BLaER1 treated with 17β-estradiol and CSF1 and Interleukin-3, amounts not matched to agents 10 nM and 100 nM (cell line): ENCODE measurements at regions not wholly inside any gene's neighbourhood (a gene's known extent, or its start where the extent isn't known, plus 50 kb on each side); places are given as distances from the start of the nearest gene placed in this dataset.
"Not testable (repeated sequence)": the region's sequence is repeated elsewhere in the genome, so short reads cannot be mapped to it uniquely, and the experiment has no call there.

Experiments used
- H3K27ac ChIP-seq, 11 experiments: shearing (Covaris generic); formaldehyde crosslinking; 2 replicates each; pipeline ENCODE4 v1.8.1; 2022
- H3K27me3 ChIP-seq, 11 experiments: shearing (Covaris generic); formaldehyde crosslinking; 2 replicates each; pipeline ENCODE4 v1.8.1; 2022
- H3K36me3 ChIP-seq, 11 experiments: shearing (Covaris generic); formaldehyde crosslinking; 2 replicates each; pipeline ENCODE4 v1.8.1; 2022
- H3K4me1 ChIP-seq, 10 experiments: shearing (Covaris generic); formaldehyde crosslinking; 2 replicates each; pipeline ENCODE4 v1.8.1; 2022
- H3K4me2 ChIP-seq, 11 experiments: shearing (Covaris generic); formaldehyde crosslinking; 2 replicates each; pipeline ENCODE4 v1.8.1; 2022
- H3K4me3 ChIP-seq, 10 experiments: shearing (Covaris generic); formaldehyde crosslinking; 2 replicates each; pipeline ENCODE4 v1.8.1; 2022
- H3K9ac ChIP-seq, 11 experiments: shearing (Covaris generic); formaldehyde crosslinking; 2 replicates each; pipeline ENCODE4 v1.8.1; 2022
- H3K9me3 ChIP-seq, 11 experiments: shearing (Covaris generic); formaldehyde crosslinking; replicated peaks in 1 of 11; 2 replicates each; pipeline ENCODE4 v1.8.1; 2022
- H4K20me1 ChIP-seq, 11 experiments: shearing (Covaris generic); formaldehyde crosslinking; 2 replicates each; pipeline ENCODE4 v1.8.1; 2022
- Cebpa-rat ChIP-seq, 11 experiments: shearing (Covaris generic); IDR thresholded peaks; 2 replicates each; pipeline ENCODE4 v1.8.1; 2022

DNA sequence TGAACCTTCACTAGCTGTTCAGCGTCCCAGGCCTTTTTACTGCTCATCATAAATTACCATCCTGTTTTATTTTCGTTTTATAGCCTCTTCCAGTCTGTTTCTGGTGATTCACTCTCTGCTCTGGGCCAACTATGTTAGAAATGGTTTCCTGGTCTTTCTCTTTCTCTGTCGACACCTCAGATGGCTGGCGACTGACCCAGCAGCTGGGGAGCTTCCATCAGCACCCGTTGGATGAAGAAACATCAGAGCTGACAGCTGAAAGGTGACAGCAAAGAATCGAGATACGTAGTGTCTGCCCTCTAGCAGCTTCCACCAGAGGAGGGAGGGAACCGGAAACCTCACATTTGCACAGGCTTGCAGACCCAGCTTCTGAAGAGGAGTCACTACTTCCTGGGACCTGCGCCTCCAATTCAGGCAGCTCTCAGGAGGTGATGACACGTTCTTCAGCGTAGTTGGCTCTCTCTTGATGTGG, 82.9 kb upstream of the MLN start:
- H3K4me1 ChIP-seq: peaks cover 0 to 6% (median 0%) of the 10 kb centered on the region in 10 experiments; a peak in 4 of 20 replicates
- H3K4me2 ChIP-seq: no peak overlapping the region
- no peaks in the 10 kb centered on the region for H3K27me3 ChIP-seq
- no peak overlapping the region for H3K27ac ChIP-seq
- H3K9ac ChIP-seq: no peak overlapping the region
- H3K4me3 ChIP-seq: no peak overlapping the region
- no peaks in the 10 kb centered on the region for H3K9me3 ChIP-seq
- no peaks in the 10 kb centered on the region for H4K20me1 ChIP-seq
- H3K36me3 ChIP-seq: no peaks in the 10 kb centered on the region
- no peak for TF ChIP-seq Cebpa-rat (IDR thresholded peaks at IDR 0.05)

DNA sequence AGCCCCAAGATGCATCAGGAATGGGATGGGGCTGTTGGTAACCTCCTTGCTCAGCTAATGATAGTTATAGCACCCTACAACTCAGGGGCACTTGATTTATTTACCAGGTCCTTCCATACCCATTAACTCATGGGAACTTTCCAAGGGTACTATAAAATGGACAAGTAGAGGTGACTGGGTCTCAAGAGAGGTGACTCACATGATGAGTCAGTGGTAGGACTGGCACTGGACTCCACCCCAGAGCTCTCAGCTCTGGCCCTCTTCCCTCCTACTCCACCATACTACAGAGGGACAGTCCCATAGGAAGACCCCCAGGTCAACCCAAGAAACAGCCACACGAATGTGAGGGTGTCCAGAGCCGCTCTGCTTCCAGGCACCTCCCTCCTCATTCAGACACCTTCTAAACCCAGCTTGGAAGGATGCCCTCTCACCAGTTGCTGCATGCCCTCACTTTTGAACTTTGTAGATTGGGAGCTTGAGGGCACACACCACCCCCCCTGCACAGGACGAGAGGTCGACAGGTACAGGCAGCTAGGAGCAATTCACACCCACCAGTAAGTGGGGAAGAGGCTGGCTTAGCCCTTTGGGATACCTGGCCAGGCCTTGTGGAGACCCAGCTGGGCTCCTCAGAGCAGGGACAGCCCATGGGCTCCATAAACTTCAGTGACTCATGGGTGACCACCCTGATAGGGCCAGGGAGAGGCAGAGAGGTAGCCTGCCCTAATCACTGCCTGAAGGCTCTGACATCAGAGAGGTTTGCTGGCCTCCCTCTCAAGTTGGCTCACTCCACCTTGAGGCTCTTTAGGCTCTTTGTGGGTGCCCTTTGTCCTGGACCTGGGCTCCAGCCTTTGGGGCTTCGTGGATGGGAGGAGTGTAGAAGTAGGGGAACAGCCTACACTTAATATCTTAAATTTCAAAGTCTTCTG, 81.6 kb upstream of the MLN start:
- TF ChIP-seq Cebpa-rat (IDR thresholded peaks at IDR 0.05): no peak
- peak overlapping the region in 2 of 11 experiments; percentile 8 to 32; a peak in 2 of 22 replicates for H3K4me2 ChIP-seq
- no peak overlapping the region for H3K9ac ChIP-seq
- no peak overlapping the region for H3K27ac ChIP-seq
- H4K20me1 ChIP-seq: no peaks in the 10 kb centered on the region
- H3K27me3 ChIP-seq: no peaks in the 10 kb centered on the region
- H3K4me1 ChIP-seq: peaks cover 0 to 6% (median 0%) of the 10 kb centered on the region in 10 experiments; a peak in 4 of 20 replicates
- no peak overlapping the region for H3K4me3 ChIP-seq
- no peaks in the 10 kb centered on the region for H3K36me3 ChIP-seq
- H3K9me3 ChIP-seq: no peaks in the 10 kb centered on the region

DNA sequence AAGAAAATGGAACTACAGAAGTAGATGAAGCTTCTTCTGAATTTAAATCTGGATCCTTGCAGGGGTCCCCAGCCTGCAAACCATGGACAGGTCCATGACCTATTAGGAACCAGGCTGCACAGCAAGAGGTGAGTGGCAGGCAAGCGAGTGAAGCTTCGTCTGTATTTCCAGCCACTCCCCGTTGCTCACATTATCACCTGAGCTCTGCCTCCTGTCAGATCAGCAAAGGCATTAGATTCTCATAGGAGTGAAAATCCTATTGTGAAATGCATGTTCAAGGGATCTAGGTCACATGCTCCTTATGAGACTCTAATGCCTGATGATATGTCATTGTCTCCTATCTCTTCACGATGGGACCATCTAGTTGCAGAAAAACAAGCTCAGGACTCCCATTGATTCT, 79.8 kb upstream of the MLN start:
- not testable (repeated sequence) for H3K4me1 ChIP-seq, H3K4me2 ChIP-seq, H3K9me3 ChIP-seq, H3K27me3 ChIP-seq, H3K27ac ChIP-seq, H3K9ac ChIP-seq, H3K36me3 ChIP-seq, H4K20me1 ChIP-seq, H3K4me3 ChIP-seq

DNA sequence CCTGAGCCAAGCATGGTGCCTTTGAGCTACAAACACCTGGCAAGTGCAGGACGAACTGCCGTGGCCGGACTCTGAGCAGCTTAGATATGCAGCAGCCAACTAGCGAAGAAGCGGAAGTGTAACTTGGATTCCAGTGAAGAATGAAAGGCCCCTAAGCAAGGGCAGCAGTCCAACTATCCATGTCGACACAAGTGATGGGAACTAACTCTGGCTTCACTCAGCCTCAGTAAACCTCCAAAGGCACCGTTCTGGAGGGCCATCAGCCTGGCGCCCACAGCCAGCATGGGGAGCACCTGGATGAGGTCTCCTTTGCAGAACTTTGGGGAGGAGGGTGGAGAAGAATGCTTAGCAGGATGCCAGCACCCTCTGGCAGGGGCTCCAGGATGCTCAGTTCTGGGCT, 78.4 kb upstream of the MLN start:
- Histone ChIP-seq H3K9me3 (no peaks in the 10 kb centered on the region), H3K9ac (no peak overlapping the region), H3K27me3 (no peaks in the 10 kb centered on the region), H3K4me3 (no peak overlapping the region), H3K27ac (no peak overlapping the region), H3K36me3 (no peaks in the 10 kb centered on the region), H4K20me1 (no peaks in the 10 kb centered on the region), H3K4me2 (no peak overlapping the region), H3K4me1 (peaks cover 0 to 6% (median 0%) of the 10 kb centered on the region in 10 experiments; a peak in 5 of 20 replicates)
- TF ChIP-seq Cebpa-rat (IDR thresholded peaks at IDR 0.05): no peak

DNA sequence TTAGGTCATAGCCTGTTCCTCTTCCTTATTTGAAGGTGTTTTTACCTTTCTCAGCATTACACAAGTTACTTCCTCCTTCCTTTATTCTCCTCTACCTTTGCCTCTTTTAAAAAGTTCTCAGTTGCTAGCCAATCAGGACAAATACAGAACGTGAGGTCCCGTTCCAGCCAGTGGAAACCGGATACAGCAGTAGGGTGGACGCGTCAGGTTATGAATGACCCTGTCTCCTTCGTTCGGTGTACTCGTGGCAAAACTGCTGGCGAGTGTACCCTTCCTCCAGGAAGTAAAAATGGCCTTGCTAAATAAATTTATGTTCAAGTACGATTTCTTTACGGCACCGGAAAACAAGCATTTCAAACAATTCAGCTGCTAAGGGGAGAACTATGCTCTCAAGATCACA, 77.0 kb upstream of the MLN start:
- no peak for TF ChIP-seq Cebpa-rat (IDR thresholded peaks at IDR 0.05)
- Histone ChIP-seq H3K4me1 (peaks cover 8 to 15% (median 12%) of the 10 kb centered on the region in 10 experiments), H3K9me3 (no peaks in the 10 kb centered on the region), H3K36me3 (no peaks in the 10 kb centered on the region), H4K20me1 (no peaks in the 10 kb centered on the region), H3K9ac (no peak overlapping the region), H3K4me3 (no peak overlapping the region), H3K27ac (no peak overlapping the region), H3K4me2 (no peak overlapping the region), H3K27me3 (no peaks in the 10 kb centered on the region)

DNA sequence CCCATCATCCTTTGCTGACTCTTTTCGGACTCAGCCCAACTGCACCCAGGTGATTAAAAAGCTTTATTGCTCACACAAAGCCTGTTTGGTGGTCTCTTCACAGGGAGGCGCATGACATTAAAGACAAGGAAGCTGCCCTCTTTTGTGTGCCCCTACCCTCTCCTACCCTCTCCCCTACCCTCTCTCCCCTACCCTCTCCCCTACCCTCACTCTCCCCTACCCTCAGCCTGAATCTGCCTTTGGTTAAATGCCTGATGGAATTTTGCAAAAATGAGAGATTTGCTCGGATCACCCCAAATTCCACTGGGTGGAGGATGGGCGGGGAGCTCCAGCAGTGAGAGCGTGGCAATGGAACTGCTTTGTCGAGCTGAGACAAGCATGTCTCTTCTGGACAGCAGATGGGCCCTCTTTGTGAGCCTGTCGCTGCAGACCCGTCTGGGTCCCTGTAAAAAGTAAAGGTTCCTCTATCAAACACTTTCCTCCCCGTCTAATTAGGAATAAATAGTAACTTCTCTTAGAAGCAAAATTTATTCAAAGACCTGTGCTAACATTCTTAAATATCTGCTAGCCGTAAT, 76.4 kb upstream of the MLN start:
- H3K27ac ChIP-seq: no peak overlapping the region
- no peaks in the 10 kb centered on the region; a peak in 1 of 22 replicates for H4K20me1 ChIP-seq

DNA sequence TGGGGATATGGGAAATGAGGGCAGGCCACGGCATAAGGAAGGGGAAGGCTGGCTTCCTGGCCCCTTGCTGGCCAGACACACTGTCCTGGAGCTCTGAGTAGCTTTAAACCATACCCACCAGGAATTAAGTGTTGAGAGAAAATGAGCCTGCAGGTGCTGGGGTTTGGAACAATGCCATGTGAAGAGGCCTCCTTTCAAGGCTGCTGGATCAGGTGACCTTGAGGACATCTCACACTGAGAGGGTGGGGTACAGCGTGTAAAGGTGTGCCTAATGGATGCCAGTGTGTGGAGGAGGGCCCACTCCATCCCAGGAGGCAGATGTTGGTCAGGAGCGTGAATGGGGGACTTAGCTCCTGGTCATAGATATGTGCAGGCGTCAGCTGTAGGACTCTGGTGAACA, 74.8 kb upstream of the MLN start:
- H3K9ac ChIP-seq: no peak overlapping the region
- H3K9me3 ChIP-seq: no peaks in the 10 kb centered on the region
- no peaks in the 10 kb centered on the region for H3K36me3 ChIP-seq
- H3K4me1 ChIP-seq: peaks cover 19 to 29% (median 24%) of the 10 kb centered on the region in 10 experiments
- no peaks in the 10 kb centered on the region; a peak in 1 of 22 replicates for H4K20me1 ChIP-seq
- no peaks in the 10 kb centered on the region; a peak in 1 of 22 replicates for H3K27me3 ChIP-seq
- no peak overlapping the region for H3K4me2 ChIP-seq
- no peak overlapping the region for H3K27ac ChIP-seq
- TF ChIP-seq Cebpa-rat (IDR thresholded peaks at IDR 0.05): no peak
- no peak overlapping the region for H3K4me3 ChIP-seq

More for the DNA sequence above, 76.4 kb upstream of the MLN start:
- Histone ChIP-seq H3K4me3 (no peak overlapping the region), H3K27me3 (no peaks in the 10 kb centered on the region), H3K9me3 (no peaks in the 10 kb centered on the region), H3K36me3 (no peaks in the 10 kb centered on the region), H3K4me2 (no peak overlapping the region), H3K9ac (no peak overlapping the region), H3K4me1 (peaks cover 14 to 20% (median 17%) of the 10 kb centered on the region in 10 experiments)
- no peak for TF ChIP-seq Cebpa-rat (IDR thresholded peaks at IDR 0.05)

DNA sequence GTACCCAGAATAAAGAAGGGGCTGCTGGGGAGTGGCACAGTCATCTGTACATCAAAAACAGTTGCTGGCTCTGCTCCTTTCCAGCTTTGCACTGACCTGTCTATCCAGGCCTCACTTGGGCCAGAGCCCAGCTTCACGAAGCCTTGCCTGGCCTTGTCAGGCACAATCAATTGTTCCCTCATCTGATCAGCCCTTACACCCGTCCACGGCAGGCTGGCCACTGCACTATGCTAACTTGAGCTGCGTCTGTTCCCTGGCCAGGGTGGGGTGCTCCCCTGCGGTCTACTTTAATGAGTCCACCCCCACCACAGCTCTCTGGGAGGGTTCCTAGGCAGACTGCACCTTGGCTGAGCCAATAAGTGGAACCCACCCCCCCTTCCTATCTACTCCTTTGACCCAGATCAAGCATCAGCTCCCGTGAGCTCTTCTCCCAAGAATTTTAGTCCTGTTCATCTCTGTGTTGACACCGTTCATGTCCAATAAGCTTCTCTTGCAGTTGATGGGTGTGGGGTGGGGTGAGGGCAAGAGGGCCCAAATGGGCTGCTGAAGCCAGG, 74.3 kb upstream of the MLN start:
- peaks cover 19 to 29% (median 24%) of the 10 kb centered on the region in 10 experiments for H3K4me1 ChIP-seq
- TF ChIP-seq Cebpa-rat (IDR thresholded peaks at IDR 0.05): no peak
- H3K4me2 ChIP-seq: no peak overlapping the region
- H3K27me3 ChIP-seq: no peaks in the 10 kb centered on the region; a peak in 1 of 22 replicates
- H3K4me3 ChIP-seq: no peak overlapping the region
- no peaks in the 10 kb centered on the region; a peak in 1 of 22 replicates for H4K20me1 ChIP-seq
- H3K9ac ChIP-seq: no peak overlapping the region
- no peak overlapping the region for H3K27ac ChIP-seq
- H3K36me3 ChIP-seq: no peaks in the 10 kb centered on the region
- H3K9me3 ChIP-seq: no peaks in the 10 kb centered on the region

DNA sequence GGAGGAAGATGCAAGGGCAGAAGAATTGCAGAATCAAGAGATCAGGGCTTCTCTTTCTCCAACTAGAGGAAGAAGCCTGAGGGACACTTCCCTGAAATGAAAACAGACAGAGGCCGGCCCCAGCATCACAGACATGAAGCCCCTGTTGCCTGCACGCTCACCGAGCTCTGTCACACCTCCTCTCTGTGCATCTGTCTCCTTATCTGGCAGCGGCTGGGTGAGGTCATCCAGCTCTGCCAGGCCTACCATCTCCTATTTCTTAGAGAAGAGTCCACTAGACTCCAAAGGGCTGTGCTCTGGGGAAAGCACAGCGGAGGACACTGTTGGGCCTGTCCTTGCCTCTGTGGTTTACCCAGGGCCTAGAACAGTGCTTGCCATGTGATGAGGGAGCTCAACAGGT, 71.9 kb upstream of the MLN start:
- no peaks in the 10 kb centered on the region; a peak in 1 of 22 replicates for H3K27me3 ChIP-seq
- peak overlapping the region; percentile 57 to 86 (median 68) for H3K4me2 ChIP-seq
- peak overlapping the region in 1 of 11 experiments; percentile 13; a peak in 1 of 22 replicates for H3K27ac ChIP-seq
- peaks cover 20 to 35% (median 24%) of the 10 kb centered on the region in 10 experiments for H3K4me1 ChIP-seq
- no peaks in the 10 kb centered on the region for H3K9me3 ChIP-seq
- TF ChIP-seq Cebpa-rat (IDR thresholded peaks at IDR 0.05): no peak
- peaks cover 0 to 6% (median 0%) of the 10 kb centered on the region in 11 experiments; a peak in 3 of 22 replicates for H4K20me1 ChIP-seq
- peak overlapping the region in 2 of 11 experiments; percentile 15 to 41; a peak in 1 of 22 replicates for H3K9ac ChIP-seq
- no peaks in the 10 kb centered on the region for H3K36me3 ChIP-seq
- H3K4me3 ChIP-seq: no peak overlapping the region
